K562 (cell line): ENCODE measurements at regions not wholly inside any gene's neighbourhood (a gene's known extent, or its start where the extent isn't known, plus 50 kb on each side); places are given as distances from the start of the nearest gene placed in this dataset.

ENCODE experiments used
- ATAC-seq: fragments of 200-7000 bp; cut with Tn5 transposase; 3 replicates; pipeline ENCODE4 v1.9.1; 2020; ENCODE audit warnings: moderate library complexity
- BruUV-seq: library from RNA; stranded (reverse); fragments of 400-500 nt; replicated peaks from 2 replicates; lab custom pipeline; 2021; lab: Mats Ljungman, UMichigan
- CTCF ChIA-PET: fragments of 300-600 bp; formaldehyde crosslinking; extraction: SDS; loops from one replicate; lab custom pipeline; 2021; ENCODE audit warnings: low intra/inter-chr PET ratio; lab: Yijun Ruan, JAX
- POLR2A ChIA-PET: fragments of 300-600, 350-650 bp; sonication (Branson Sonifier 250); formaldehyde crosslinking; extraction: SDS; loops from one replicate; lab custom pipeline; 2021; ENCODE audit warnings: antibody characterized with exemption, inconsistent platforms; lab: Yijun Ruan, JAX
- DNase-seq, 4 experiments: peaks; one replicate each; pipeline versions ENCODE4 v3.0.0 to v3.0.0-alpha.2; 2011 to 2018; ENCODE audit warnings: low spot score in 3 of 4, mixed read lengths in 3 of 4; ENCODE audit errors: extremely low read depth in 1 of 4
- FAIRE-seq: peaks from 2 replicates; lab custom pipeline; 2011; peaks lifted over from hg19 to GRCh38; lab: Jason Lieb, UNC
- H2AFZ ChIP-seq: 2 replicates; pipeline ENCODE4 v1.6.0; 2011; ENCODE audit warnings: low read depth, low read length, control low read depth, inconsistent platforms
- H3K27ac ChIP-seq: fragments of 200-600 bp; 3 replicates; pipeline ENCODE4 v1.8.0; 2011; ENCODE audit warnings: low read depth, mild to moderate bottlenecking, control low read depth, inconsistent platforms, low read length, moderate library complexity, mixed read lengths; ENCODE audit errors: extremely low read depth
- H3K27me3 ChIP-seq, 2 experiments: fragments of 300-600 bp in 1 of 2; 2 replicates in 1 of 2; 3 replicates in 1 of 2; pipeline versions ENCODE4 v1.6.0 to v1.8.0; 2011; ENCODE audit warnings: inconsistent platforms in 2 of 2, low read length in 2 of 2, mild to moderate bottlenecking in 1 of 2, mixed read lengths in 1 of 2, moderate library complexity in 1 of 2; ENCODE audit not compliant: control insufficient read depth in 2 of 2, insufficient read depth in 2 of 2
- H3K36me3 ChIP-seq: fragments of 300-600 bp; 3 replicates; pipeline ENCODE4 v1.8.0; 2011; ENCODE audit warnings: mild to moderate bottlenecking, low read length, inconsistent platforms; ENCODE audit not compliant: control insufficient read depth, insufficient read depth
- H3K4me1 ChIP-seq, 2 experiments: fragments of 200-600 bp in 1 of 2; replicated peaks in 1 of 2; 2 replicates in 1 of 2; 3 replicates in 1 of 2; pipeline versions ENCODE4 v1.5.1 to v1.8.0; 2011; ENCODE audit warnings: inconsistent platforms in 2 of 2, low read length in 2 of 2, mild to moderate bottlenecking in 1 of 2, mixed read lengths in 1 of 2, moderate library complexity in 1 of 2; ENCODE audit not compliant: control insufficient read depth in 2 of 2, insufficient read depth in 2 of 2
- H3K4me2 ChIP-seq: 2 replicates; pipeline ENCODE4 v1.6.1; 2011; ENCODE audit warnings: low read length, control low read depth, inconsistent platforms, mixed read lengths; ENCODE audit not compliant: insufficient read depth
- H3K4me3 ChIP-seq: fragments of 200-600 bp; sonication (generic), shearing (Covaris generic); 2 replicates; pipeline ENCODE4 v1.5.1; 2016; ENCODE audit warnings: control low read depth, inconsistent platforms
- H3K79me2 ChIP-seq: fragments of 200-600 bp; 3 replicates; pipeline ENCODE4 v1.8.0; 2011; ENCODE audit warnings: low read length, inconsistent platforms; ENCODE audit not compliant: control insufficient read depth, insufficient read depth
- H3K9ac ChIP-seq, 2 experiments: 2 replicates each; pipeline versions ENCODE4 v1.6.0 to v1.6.1; 2011; ENCODE audit warnings: low read depth in 2 of 2, low read length in 2 of 2, control low read depth in 1 of 2, inconsistent platforms in 1 of 2, mild to moderate bottlenecking in 1 of 2, mixed read lengths in 1 of 2; ENCODE audit not compliant: insufficient read depth in 1 of 2
- H3K9me1 ChIP-seq: one replicate; pipeline ENCODE4 v1.6.0; 2011; ENCODE audit warnings: inconsistent platforms, mild to moderate bottlenecking, low read length, moderate library complexity; ENCODE audit not compliant: control insufficient read depth, insufficient read depth
- H3K9me3 ChIP-seq: replicated peaks from 2 replicates; pipeline ENCODE4 v1.5.1; 2011; ENCODE audit warnings: low read depth, low read length, inconsistent platforms; ENCODE audit not compliant: control insufficient read depth, insufficient read depth
- H4K20me1 ChIP-seq: replicated peaks from 2 replicates; pipeline ENCODE4 v1.6.1; 2011; ENCODE audit warnings: low read length, inconsistent platforms, mixed read lengths; ENCODE audit not compliant: control insufficient read depth, insufficient read depth
- CHCHD3 ChIP-seq: fragments of 250-450 bp; sonication (Bioruptor Pico); IDR thresholded peaks from 2 replicates; pipeline ENCODE4 v2.1.2; 2022; ENCODE audit warnings: mild to moderate bottlenecking
- ETV1 ChIP-seq: fragments of 450-650 bp; conservative IDR thresholded peaks from 2 replicates; pipeline ENCODE4 v1.6.1; 2016; ENCODE audit warnings: missing genetic modification characterization, control low read depth, low read depth, missing compliant biosample characterization
- HCFC1 ChIP-seq: IDR thresholded peaks from 2 replicates; pipeline ENCODE4 v1.6.1; 2012; ENCODE audit warnings: low read depth, low read length, improper control_type of control experiment
- KAT2B ChIP-seq: IDR thresholded peaks from one replicate; pipeline ENCODE4 v1.6.1; 2012; ENCODE audit warnings: low read depth, mild to moderate bottlenecking, control low read depth, inconsistent platforms, low read length, moderate library complexity
- NUFIP1 ChIP-seq: fragments of 450-650 bp; IDR thresholded peaks from 2 replicates; pipeline ENCODE4 v1.6.1; 2018; ENCODE audit not compliant: partially characterized antibody
- SIN3B ChIP-seq: fragments of 450-650 bp; IDR thresholded peaks from 2 replicates; pipeline ENCODE4 v1.6.1; 2017; ENCODE audit warnings: low read depth, mild to moderate bottlenecking, moderate library complexity
- ZC3H11A ChIP-seq: IDR thresholded peaks from 2 replicates; pipeline ENCODE4 v1.6.1; 2012; ENCODE audit warnings: low read depth, low read length, improper control_type of control experiment
- ZNF175 ChIP-seq: fragments of 200-800 bp; sonication (Bioruptor generic); IDR thresholded peaks from 2 replicates; pipeline ENCODE4 v1.6.1; 2016; ENCODE audit warnings: low read depth, mild to moderate bottlenecking, missing genetic modification characterization, missing compliant biosample characterization
- ZNF584 ChIP-seq: fragments of 200-800 bp; sonication (Bioruptor generic); IDR thresholded peaks from 2 replicates; pipeline ENCODE4 v1.6.1; 2016; ENCODE audit warnings: low read depth, mild to moderate bottlenecking, missing genetic modification characterization, missing compliant biosample characterization
- WGBS: fragments of 100-300 bp; shearing (Covaris generic); methylation state at CpG from one replicate; pipeline ENCODE4 v1.1.6; 2016; ENCODE audit warnings: low coverage, mixed read lengths; ENCODE audit not compliant: insufficient coverage; ENCODE audit errors: missing lambda C conversion rate; 5-methylcytosine and 5-hydroxymethylcytosine counted together
- in situ Hi-C: fragments of 300-500 bp; cut with MboI; formaldehyde crosslinking; loops from 4 replicates; pipeline ENCODE4 v1.15.0; 2018; ENCODE audit warnings: inconsistent platforms, mixed read lengths
- intact Hi-C: fragments of 100-400 bp; cut with micrococcal nuclease; formaldehyde crosslinking; loops from 2 replicates; pipeline ENCODE4 v1.14.2; 2022
- TF ChIP-seq, protein P1 (sequence below): fragments of 450-650 bp; conservative IDR thresholded peaks from 2 replicates; pipeline ENCODE4 v1.6.1; 2016; ENCODE audit warnings: missing genetic modification characterization, low read depth, mild to moderate bottlenecking, missing compliant biosample characterization, moderate library complexity
- TF ChIP-seq, protein P2 (sequence below): fragments of 450-650 bp; IDR thresholded peaks from 2 replicates; pipeline ENCODE4 v1.7.0; 2016; ENCODE audit warnings: borderline replicate concordance
- TF ChIP-seq, protein P3 (sequence below): fragments of 250-450 bp; sonication (Bioruptor Pico); IDR thresholded peaks from 2 replicates; pipeline ENCODE4 v1.5.0; 2020; ENCODE audit warnings: mild to moderate bottlenecking
- TF ChIP-seq, protein P4 (sequence below): fragments of 250-450 bp; sonication (Bioruptor Pico); IDR thresholded peaks from 2 replicates; pipeline ENCODE4 v1.8.0; 2021; ENCODE audit warnings: borderline replicate concordance, mild to moderate bottlenecking, moderate library complexity; ENCODE audit not compliant: poor library complexity, severe bottlenecking

DNA sequence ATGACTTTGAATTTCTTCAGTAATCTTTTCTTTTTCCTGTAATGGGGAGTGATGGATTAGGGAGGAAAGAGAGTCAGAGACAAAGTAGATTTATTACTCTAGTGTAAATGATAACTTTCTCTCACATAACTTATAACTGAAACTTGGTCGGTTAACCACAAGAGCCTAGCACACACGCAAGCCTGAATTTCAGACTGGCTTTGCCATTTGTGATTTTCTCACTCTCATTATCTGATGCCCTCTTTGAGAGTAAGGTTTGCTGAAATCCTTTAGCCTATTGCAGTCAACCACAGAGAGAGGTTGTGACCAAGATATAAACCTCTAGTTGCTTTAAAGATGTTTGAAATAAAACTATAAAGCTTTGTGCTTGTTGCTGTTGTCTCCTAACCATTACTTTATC lies 117.9 kb upstream of the NETO1 start:
- in situ Hi-C loops = no loop called here
- DNase-seq = no peak
- no peaks in the 10 kb centered on the region for H3K79me2 ChIP-seq
- no peak for TF ChIP-seq SIN3B
- TF ChIP-seq ZNF175 (CRISPR knock-in tag) = no peak
- TF ChIP-seq ZC3H11A = no peak
- TF ChIP-seq, protein P1, sequence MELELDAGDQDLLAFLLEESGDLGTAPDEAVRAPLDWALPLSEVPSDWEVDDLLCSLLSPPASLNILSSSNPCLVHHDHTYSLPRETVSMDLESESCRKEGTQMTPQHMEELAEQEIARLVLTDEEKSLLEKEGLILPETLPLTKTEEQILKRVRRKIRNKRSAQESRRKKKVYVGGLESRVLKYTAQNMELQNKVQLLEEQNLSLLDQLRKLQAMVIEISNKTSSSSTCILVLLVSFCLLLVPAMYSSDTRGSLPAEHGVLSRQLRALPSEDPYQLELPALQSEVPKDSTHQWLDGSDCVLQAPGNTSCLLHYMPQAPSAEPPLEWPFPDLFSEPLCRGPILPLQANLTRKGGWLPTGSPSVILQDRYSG = no peak
- no peak for TF ChIP-seq ZNF584 (CRISPR knock-in tag)
- no peak for TF ChIP-seq KAT2B
- no peak for TF ChIP-seq CHCHD3 (CRISPR knock-in tag)
- TF ChIP-seq, protein P2, sequence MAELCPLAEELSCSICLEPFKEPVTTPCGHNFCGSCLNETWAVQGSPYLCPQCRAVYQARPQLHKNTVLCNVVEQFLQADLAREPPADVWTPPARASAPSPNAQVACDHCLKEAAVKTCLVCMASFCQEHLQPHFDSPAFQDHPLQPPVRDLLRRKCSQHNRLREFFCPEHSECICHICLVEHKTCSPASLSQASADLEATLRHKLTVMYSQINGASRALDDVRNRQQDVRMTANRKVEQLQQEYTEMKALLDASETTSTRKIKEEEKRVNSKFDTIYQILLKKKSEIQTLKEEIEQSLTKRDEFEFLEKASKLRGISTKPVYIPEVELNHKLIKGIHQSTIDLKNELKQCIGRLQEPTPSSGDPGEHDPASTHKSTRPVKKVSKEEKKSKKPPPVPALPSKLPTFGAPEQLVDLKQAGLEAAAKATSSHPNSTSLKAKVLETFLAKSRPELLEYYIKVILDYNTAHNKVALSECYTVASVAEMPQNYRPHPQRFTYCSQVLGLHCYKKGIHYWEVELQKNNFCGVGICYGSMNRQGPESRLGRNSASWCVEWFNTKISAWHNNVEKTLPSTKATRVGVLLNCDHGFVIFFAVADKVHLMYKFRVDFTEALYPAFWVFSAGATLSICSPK = no peak
- TF ChIP-seq ETV1 (tag) = no peak
- TF ChIP-seq, protein P3, sequence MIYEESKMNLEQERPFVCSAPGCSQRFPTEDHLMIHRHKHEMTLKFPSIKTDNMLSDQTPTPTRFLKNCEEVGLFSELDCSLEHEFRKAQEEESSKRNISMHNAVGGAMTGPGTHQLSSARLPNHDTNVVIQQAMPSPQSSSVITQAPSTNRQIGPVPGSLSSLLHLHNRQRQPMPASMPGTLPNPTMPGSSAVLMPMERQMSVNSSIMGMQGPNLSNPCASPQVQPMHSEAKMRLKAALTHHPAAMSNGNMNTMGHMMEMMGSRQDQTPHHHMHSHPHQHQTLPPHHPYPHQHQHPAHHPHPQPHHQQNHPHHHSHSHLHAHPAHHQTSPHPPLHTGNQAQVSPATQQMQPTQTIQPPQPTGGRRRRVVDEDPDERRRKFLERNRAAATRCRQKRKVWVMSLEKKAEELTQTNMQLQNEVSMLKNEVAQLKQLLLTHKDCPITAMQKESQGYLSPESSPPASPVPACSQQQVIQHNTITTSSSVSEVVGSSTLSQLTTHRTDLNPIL = no peak
- TF ChIP-seq, protein P4, sequence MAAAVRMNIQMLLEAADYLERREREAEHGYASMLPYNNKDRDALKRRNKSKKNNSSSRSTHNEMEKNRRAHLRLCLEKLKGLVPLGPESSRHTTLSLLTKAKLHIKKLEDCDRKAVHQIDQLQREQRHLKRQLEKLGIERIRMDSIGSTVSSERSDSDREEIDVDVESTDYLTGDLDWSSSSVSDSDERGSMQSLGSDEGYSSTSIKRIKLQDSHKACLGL (CRISPR knock-in tag) = no peak
- no peak for TF ChIP-seq HCFC1
- TF ChIP-seq NUFIP1 = no peak
- TF ChIP-seq, all 486 proteins: peak for 0
- 0% methylated on average over 2 of the region's 2 CpGs for WGBS
- Histone ChIP-seq H3K27me3 (no peaks in the 10 kb centered on the region), H3K9ac (no peak overlapping the region), H4K20me1 (no peaks in the 10 kb centered on the region), H3K9me3 (no peaks in the 10 kb centered on the region), H3K27ac (no peak overlapping the region), H3K4me3 (no peak overlapping the region), H3K36me3 (no peaks in the 10 kb centered on the region), H3K4me1 (no peaks in the 10 kb centered on the region), H3K9me1 (no peaks in the 10 kb centered on the region), H2AFZ (no peak overlapping the region), H3K4me2 (no peak overlapping the region)
- ATAC-seq (no peak), FAIRE-seq (no peak)
- ChIA-PET CTCF (no interaction called here), POLR2A (no interaction called here)
- intact Hi-C loops = no loop called here
- no TSS peak for BruUV-seq
